GM12872 (cell line): ENCODE measurements at regions not wholly inside any gene's neighbourhood (a gene's known extent, or its start where the extent isn't known, plus 50 kb on each side); places are given as distances from the start of the nearest gene placed in this dataset.

Experiments
- TF ChIP-seq, protein P1 (sequence below): IDR thresholded peaks from 3 replicates; pipeline ENCODE4 v1.5.1; 2011; ENCODE audit warnings: low read depth, mild to moderate bottlenecking, low read length, moderate library complexity; ENCODE audit not compliant: insufficient read depth

GRCh38 chr12:63226792-63227463 is 75.9 kb upstream of the AVPR1A start:
- TF ChIP-seq, protein P1, sequence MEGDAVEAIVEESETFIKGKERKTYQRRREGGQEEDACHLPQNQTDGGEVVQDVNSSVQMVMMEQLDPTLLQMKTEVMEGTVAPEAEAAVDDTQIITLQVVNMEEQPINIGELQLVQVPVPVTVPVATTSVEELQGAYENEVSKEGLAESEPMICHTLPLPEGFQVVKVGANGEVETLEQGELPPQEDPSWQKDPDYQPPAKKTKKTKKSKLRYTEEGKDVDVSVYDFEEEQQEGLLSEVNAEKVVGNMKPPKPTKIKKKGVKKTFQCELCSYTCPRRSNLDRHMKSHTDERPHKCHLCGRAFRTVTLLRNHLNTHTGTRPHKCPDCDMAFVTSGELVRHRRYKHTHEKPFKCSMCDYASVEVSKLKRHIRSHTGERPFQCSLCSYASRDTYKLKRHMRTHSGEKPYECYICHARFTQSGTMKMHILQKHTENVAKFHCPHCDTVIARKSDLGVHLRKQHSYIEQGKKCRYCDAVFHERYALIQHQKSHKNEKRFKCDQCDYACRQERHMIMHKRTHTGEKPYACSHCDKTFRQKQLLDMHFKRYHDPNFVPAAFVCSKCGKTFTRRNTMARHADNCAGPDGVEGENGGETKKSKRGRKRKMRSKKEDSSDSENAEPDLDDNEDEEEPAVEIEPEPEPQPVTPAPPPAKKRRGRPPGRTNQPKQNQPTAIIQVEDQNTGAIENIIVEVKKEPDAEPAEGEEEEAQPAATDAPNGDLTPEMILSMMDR, result no peak

DNA sequence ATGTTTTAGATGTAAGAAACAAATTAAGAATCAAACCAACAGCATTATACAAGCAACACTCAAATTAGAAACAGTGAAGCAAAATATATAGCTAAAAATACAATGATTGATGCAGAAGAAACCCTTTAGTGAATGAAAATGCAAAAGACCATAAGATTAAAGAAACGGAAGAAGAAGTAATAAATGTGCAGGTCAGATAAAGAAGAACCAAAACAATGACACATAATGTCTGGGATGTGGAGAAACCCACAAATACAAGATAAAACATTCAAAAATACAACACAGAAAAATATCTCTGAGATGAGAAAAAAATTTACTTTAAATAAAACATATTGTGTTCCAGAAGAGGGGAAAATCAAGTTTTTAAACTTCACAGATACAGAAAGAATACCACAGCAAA is 73.4 kb upstream of the AVPR1A start:
- TF ChIP-seq, protein P1, result no peak

GRCh38 chr12:63223128-63223527 is 72.1 kb upstream of the AVPR1A start:
- TF ChIP-seq, protein P1, result no peak

DNA sequence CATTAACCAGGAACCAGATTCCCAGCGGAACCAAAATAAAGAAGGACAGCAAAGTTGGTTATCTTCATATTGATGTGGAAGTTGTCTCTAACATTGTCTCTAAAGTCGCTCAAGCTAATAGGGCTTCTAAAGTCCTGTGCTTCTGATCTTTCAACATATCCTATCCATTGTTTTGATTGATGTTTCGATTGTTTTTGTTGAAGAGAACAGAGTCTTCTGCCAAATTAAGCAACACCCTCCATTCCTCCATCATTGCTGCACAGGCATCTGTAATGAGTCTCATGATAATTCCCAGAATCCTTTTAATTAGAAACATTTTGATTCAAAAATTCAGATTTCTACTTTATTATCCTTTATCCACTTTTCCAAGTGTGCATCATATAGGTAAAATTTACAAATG is 71.6 kb upstream of the AVPR1A start:
- TF ChIP-seq, protein P1, result no peak

GRCh38 chr12:63220921-63221320 is 69.9 kb upstream of the AVPR1A start:
- TF ChIP-seq, protein P1, result no peak

DNA sequence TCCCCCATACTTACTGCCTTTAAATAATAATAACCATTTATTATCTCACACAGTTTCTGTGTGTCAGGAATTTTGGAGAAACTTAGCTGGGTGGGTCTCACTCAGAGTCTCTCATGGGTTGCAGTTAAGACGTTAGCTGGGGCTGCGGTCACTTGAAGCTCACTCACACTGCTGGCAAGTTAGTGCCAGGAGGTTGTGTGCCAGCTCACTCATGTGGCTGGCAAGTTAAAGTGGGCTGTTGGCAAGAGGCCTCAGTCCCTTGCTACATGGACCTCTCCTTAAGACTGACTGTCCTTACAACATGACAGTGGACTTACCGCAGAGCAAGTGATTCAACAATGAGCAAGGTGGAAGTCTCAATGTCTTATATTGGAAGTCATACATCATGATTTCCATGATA is 61.3 kb upstream of the AVPR1A start:
- TF ChIP-seq, protein P1, result no peak

GRCh38 chr12:63208956-63209355 is 58.0 kb upstream of the AVPR1A start:
- TF ChIP-seq, protein P1, result no peak
